Breast epithelium (tissue), 4 donors: ENCODE measurements at regions not wholly inside any gene's neighbourhood (a gene's known extent, or its start where the extent isn't known, plus 50 kb on each side); places are given as distances from the start of the nearest gene placed in this dataset.

Experiments
- DNase-seq, 2 donors: peaks; one replicate each; pipeline ENCODE4 v3.0.0-alpha.2; 2019; ENCODE audit warnings: low spot score in 2 of 2
- H3K27ac ChIP-seq, 2 donors: fragments of 200-600 bp; sonication (generic) in 1 of 2; one replicate each; pipeline ENCODE4 v1.5.1; 2016 to 2019; ENCODE audit warnings: mild to moderate bottlenecking in 1 of 2
- H3K27me3 ChIP-seq, 2 donors: fragments of 200-600 bp; sonication (generic) in 1 of 2; one replicate each; pipeline versions ENCODE4 v1.5.1 to v1.6.0; 2017 to 2019; ENCODE audit warnings: control low read depth in 1 of 2, mild to moderate bottlenecking in 1 of 2
- H3K36me3 ChIP-seq: fragments of 200-600 bp; one replicate; pipeline ENCODE4 v1.5.1; 2019
- H3K4me1 ChIP-seq, 2 donors: fragments of 200-600 bp; sonication (generic); one replicate each; pipeline ENCODE4 v1.5.1; 2016 to 2019; ENCODE audit warnings: control low read depth in 1 of 2
- H3K4me3 ChIP-seq, 3 donors: fragments of 200-600 bp; sonication (generic); 1 replicate in 2 of 3; 2 replicates in 1 of 3; pipeline ENCODE4 v1.5.1; 2016 to 2019; ENCODE audit warnings: mild to moderate bottlenecking in 3 of 3, moderate library complexity in 2 of 3
- H3K9me3 ChIP-seq, 2 donors: fragments of 200-600 bp; sonication (generic) in 1 of 2; one replicate each; pipeline ENCODE4 v1.5.1; 2016 to 2019; ENCODE audit warnings: control low read depth in 1 of 2
- CTCF ChIP-seq, 3 donors: fragments of 450-650 bp; IDR thresholded peaks; one replicate each; pipeline ENCODE4 v1.5.1; 2016 to 2017; ENCODE audit warnings: antibody characterized with exemption in 3 of 3, mild to moderate bottlenecking in 3 of 3, moderate library complexity in 3 of 3
- POLR2A ChIP-seq: fragments of 450-650 bp; IDR thresholded peaks from one replicate; pipeline ENCODE4 v1.6.1; 2016; ENCODE audit warnings: antibody characterized with exemption, mild to moderate bottlenecking, moderate library complexity
- POLR2AphosphoS5 ChIP-seq, 3 donors: sonication (generic); formaldehyde crosslinking; IDR thresholded peaks; one replicate each; pipeline ENCODE4 v1.6.1; 2017; ENCODE audit warnings: antibody characterized with exemption in 3 of 3
- intact Hi-C: fragments of 100-400 bp; cut with DNase I; formaldehyde crosslinking; loops from one replicate; pipeline ENCODE4 v1.15.1; 2023; ENCODE audit warnings: low total_unique reads

GRCh38 chr17:71740866-71741265 is 380.0 kb upstream of the SOX9 start:
- no peak overlapping the region for H3K27ac ChIP-seq
- H3K4me1 ChIP-seq: no peaks in the 10 kb centered on the region
- no peak for DNase-seq
- H3K27me3 ChIP-seq: no peaks in the 10 kb centered on the region
- H3K4me3 ChIP-seq: no peak overlapping the region
- no peaks in the 10 kb centered on the region for H3K36me3 ChIP-seq
- intact Hi-C loops: no loop called here
- TF ChIP-seq CTCF (IDR thresholded peaks at IDR 0.05) (no peak), POLR2A (no peak), POLR2AphosphoS5 (IDR thresholded peaks at IDR 0.05) (no peak)
- H3K9me3 ChIP-seq: no peaks in the 10 kb centered on the region

GRCh38 chr17:71741836-71742235 is 379.0 kb upstream of the SOX9 start:
- no peak for TF ChIP-seq POLR2A
- TF ChIP-seq CTCF (IDR thresholded peaks at IDR 0.05): no peak
- TF ChIP-seq POLR2AphosphoS5 (IDR thresholded peaks at IDR 0.05): no peak
- H3K36me3 ChIP-seq: no peaks in the 10 kb centered on the region
- H3K9me3 ChIP-seq: no peaks in the 10 kb centered on the region
- no peaks in the 10 kb centered on the region for H3K4me1 ChIP-seq
- intact Hi-C loops: no loop called here
- H3K27me3 ChIP-seq: no peaks in the 10 kb centered on the region
- no peak for DNase-seq
- no peak overlapping the region for H3K27ac ChIP-seq
- no peak overlapping the region for H3K4me3 ChIP-seq

- DNase-seq: no peak
Measured at GRCh38 chr17:71748872-71749271, 371.9 kb upstream of the SOX9 start.

GRCh38 chr17:71753070-71753469 is 367.8 kb upstream of the SOX9 start:
- Histone ChIP-seq H3K27ac (no peak overlapping the region), H3K27me3 (no peaks in the 10 kb centered on the region), H3K36me3 (no peaks in the 10 kb centered on the region), H3K4me3 (no peak overlapping the region), H3K9me3 (no peaks in the 10 kb centered on the region), H3K4me1 (no peaks in the 10 kb centered on the region)
- no peak for DNase-seq
- TF ChIP-seq POLR2A (no peak), POLR2AphosphoS5 (IDR thresholded peaks at IDR 0.05) (no peak)
- intact Hi-C loops: no loop called here

More at GRCh38 chr17:71748872-71749271, 371.9 kb upstream of the SOX9 start:
- TF ChIP-seq POLR2A (no peak), POLR2AphosphoS5 (IDR thresholded peaks at IDR 0.05) (no peak), CTCF (IDR thresholded peaks at IDR 0.05) (no peak)
- H3K27ac ChIP-seq: no peak overlapping the region
- H3K9me3 ChIP-seq: no peaks in the 10 kb centered on the region
- H3K4me3 ChIP-seq: no peak overlapping the region
- no peaks in the 10 kb centered on the region for H3K27me3 ChIP-seq
- no peaks in the 10 kb centered on the region for H3K36me3 ChIP-seq
- H3K4me1 ChIP-seq: no peaks in the 10 kb centered on the region
- intact Hi-C loops: no loop called here

GRCh38 chr17:71757156-71757555 is 363.7 kb upstream of the SOX9 start:
- DNase-seq: no peak
- no peaks in the 10 kb centered on the region for H3K36me3 ChIP-seq
- intact Hi-C loops: no loop called here
- H3K27me3 ChIP-seq: no peaks in the 10 kb centered on the region
- H3K4me3 ChIP-seq: no peak overlapping the region
- TF ChIP-seq CTCF (IDR thresholded peaks at IDR 0.05) (no peak), POLR2A (no peak), POLR2AphosphoS5 (IDR thresholded peaks at IDR 0.05) (no peak)
- no peak overlapping the region for H3K27ac ChIP-seq
- H3K9me3 ChIP-seq: no peaks in the 10 kb centered on the region
- no peaks in the 10 kb centered on the region for H3K4me1 ChIP-seq

GRCh38 chr17:71757956-71758355 is 362.9 kb upstream of the SOX9 start:
- no peaks in the 10 kb centered on the region for H3K4me1 ChIP-seq
- no peak for TF ChIP-seq POLR2AphosphoS5 (IDR thresholded peaks at IDR 0.05)
- TF ChIP-seq POLR2A: no peak
- no peak for TF ChIP-seq CTCF (IDR thresholded peaks at IDR 0.05)
- H3K27ac ChIP-seq: no peak overlapping the region
- no peak overlapping the region for H3K4me3 ChIP-seq
- intact Hi-C loops: no loop called here
- H3K9me3 ChIP-seq: no peaks in the 10 kb centered on the region
- H3K36me3 ChIP-seq: no peaks in the 10 kb centered on the region
- no peak for DNase-seq
- no peaks in the 10 kb centered on the region for H3K27me3 ChIP-seq
